Neutrophil (primary cell): ENCODE measurements at regions not wholly inside any gene's neighbourhood (a gene's known extent, or its start where the extent isn't known, plus 50 kb on each side); places are given as distances from the start of the nearest gene placed in this dataset.

Source experiments
- H3K27ac ChIP-seq: fragments of 200-600 bp; sonication (generic); 2 replicates; pipeline ENCODE4 v1.5.1; 2016; ENCODE audit warnings: mild to moderate bottlenecking, moderate library complexity
- H3K27me3 ChIP-seq: fragments of 200-600 bp; sonication (generic); 2 replicates; pipeline ENCODE4 v1.6.0; 2016; ENCODE audit warnings: mild to moderate bottlenecking
- H3K36me3 ChIP-seq: fragments of 200-600 bp; sonication (generic); 2 replicates; pipeline ENCODE4 v1.5.1; 2017
- H3K4me1 ChIP-seq, 2 experiments: fragments of 200-600 bp in 1 of 2; sonication (generic) in 1 of 2; 1 replicate in 1 of 2; 2 replicates in 1 of 2; pipeline versions ENCODE4 v1.5.1 to v1.6.1; 2013 to 2016; ENCODE audit warnings: low read depth in 1 of 2, low read length in 1 of 2, mild to moderate bottlenecking in 1 of 2, moderate library complexity in 1 of 2; ENCODE audit not compliant: control insufficient read depth in 1 of 2, insufficient read depth in 1 of 2
- H3K4me3 ChIP-seq, 2 experiments: fragments of 200-600 bp in 1 of 2; sonication (generic) in 1 of 2; 1 replicate in 1 of 2; 2 replicates in 1 of 2; pipeline ENCODE4 v1.5.1; 2013 to 2016; ENCODE audit warnings: low read depth in 1 of 2, low read length in 1 of 2, mild to moderate bottlenecking in 1 of 2, moderate library complexity in 1 of 2
- H3K9me3 ChIP-seq: fragments of 200-600 bp; sonication (generic); 2 replicates; pipeline ENCODE4 v1.5.1; 2016
- TF ChIP-seq, protein P1 (sequence below): fragments of 200-600 bp; sonication (generic); IDR thresholded peaks from 2 replicates; pipeline ENCODE4 v1.5.1; 2016; ENCODE audit warnings: antibody characterized with exemption

- no peaks in the 10 kb centered on the region for H3K9me3 ChIP-seq
- peak overlapping the region; percentile 91 for H3K27ac ChIP-seq
- peaks cover 32% of the 10 kb centered on the region in 2 experiments for H3K4me1 ChIP-seq
- no peaks in the 10 kb centered on the region for H3K36me3 ChIP-seq
- TF ChIP-seq, protein P1, sequence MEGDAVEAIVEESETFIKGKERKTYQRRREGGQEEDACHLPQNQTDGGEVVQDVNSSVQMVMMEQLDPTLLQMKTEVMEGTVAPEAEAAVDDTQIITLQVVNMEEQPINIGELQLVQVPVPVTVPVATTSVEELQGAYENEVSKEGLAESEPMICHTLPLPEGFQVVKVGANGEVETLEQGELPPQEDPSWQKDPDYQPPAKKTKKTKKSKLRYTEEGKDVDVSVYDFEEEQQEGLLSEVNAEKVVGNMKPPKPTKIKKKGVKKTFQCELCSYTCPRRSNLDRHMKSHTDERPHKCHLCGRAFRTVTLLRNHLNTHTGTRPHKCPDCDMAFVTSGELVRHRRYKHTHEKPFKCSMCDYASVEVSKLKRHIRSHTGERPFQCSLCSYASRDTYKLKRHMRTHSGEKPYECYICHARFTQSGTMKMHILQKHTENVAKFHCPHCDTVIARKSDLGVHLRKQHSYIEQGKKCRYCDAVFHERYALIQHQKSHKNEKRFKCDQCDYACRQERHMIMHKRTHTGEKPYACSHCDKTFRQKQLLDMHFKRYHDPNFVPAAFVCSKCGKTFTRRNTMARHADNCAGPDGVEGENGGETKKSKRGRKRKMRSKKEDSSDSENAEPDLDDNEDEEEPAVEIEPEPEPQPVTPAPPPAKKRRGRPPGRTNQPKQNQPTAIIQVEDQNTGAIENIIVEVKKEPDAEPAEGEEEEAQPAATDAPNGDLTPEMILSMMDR = no peak
- no peaks in the 10 kb centered on the region for H3K27me3 ChIP-seq
- peak overlapping the region; percentile 22 to 28 for H3K4me3 ChIP-seq
Measured at GRCh38 chr4:184293552-184293951, 75.9 kb upstream of the ENPP6 start.

DNA sequence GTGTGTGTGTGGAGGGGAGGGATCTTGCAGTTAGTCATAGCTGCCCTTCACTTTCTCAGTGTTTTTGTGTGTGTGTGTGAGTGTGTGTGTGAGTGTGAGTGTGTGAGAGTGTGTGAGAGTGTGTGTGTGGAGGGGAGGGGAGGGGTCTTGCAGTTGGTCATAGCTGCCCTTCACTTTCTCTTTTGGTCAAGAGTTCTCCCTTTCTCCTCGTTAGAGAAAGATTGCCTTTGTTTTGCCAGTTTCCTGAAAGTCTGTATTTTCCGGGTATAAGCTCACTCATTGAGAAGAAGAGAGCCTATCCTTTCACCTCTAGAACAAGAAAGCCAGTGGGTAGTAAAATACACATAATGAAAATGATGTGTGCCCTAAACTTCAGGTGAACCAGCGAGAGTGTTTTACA is 75.2 kb upstream of the ENPP6 start:
- H3K9me3 ChIP-seq = no peaks in the 10 kb centered on the region
- TF ChIP-seq, protein P1 = no peak
- H3K4me1 ChIP-seq = peaks cover 30 to 32% of the 10 kb centered on the region in 2 experiments
- no peaks in the 10 kb centered on the region for H3K27me3 ChIP-seq
- peak overlapping the region; percentile 91 for H3K27ac ChIP-seq
- H3K4me3 ChIP-seq = peak overlapping the region in 1 of 2 experiments; percentile 28
- no peaks in the 10 kb centered on the region for H3K36me3 ChIP-seq

DNA sequence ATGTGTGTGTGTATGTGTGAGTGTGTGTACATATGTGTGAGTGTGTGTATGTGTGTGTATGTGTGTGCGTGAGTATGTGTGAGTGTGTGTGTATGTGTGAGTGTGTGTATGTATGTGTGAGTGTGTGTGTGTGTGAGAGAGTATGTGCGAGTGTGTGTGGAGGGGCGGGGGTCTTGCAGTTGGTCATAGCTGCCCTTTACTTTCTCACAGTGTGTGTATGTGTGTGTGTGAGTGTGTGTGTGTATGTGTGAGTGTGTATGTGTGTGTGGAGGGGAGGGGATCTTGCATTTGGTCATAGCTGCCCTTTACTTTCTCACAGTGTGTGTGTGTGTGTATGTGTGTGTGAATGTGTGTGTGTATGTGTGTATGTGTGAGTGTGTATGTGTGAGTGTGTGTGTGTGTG is 74.8 kb upstream of the ENPP6 start:
- H3K9me3 ChIP-seq = no peaks in the 10 kb centered on the region
- no peaks in the 10 kb centered on the region for H3K36me3 ChIP-seq
- H3K27ac ChIP-seq = peak overlapping the region; percentile 91
- H3K4me1 ChIP-seq = peaks cover 32 to 34% of the 10 kb centered on the region in 2 experiments
- H3K27me3 ChIP-seq = no peaks in the 10 kb centered on the region
- no peak overlapping the region for H3K4me3 ChIP-seq
- TF ChIP-seq, protein P1 = no peak

GRCh38 chr4:184289179-184289535 is 71.5 kb upstream of the ENPP6 start:
- H3K36me3 ChIP-seq = no peaks in the 10 kb centered on the region
- no peak overlapping the region for H3K27ac ChIP-seq
- H3K4me3 ChIP-seq = no peak overlapping the region
- H3K9me3 ChIP-seq = no peaks in the 10 kb centered on the region
- TF ChIP-seq, protein P1 = no peak
- H3K4me1 ChIP-seq = peaks cover 26 to 29% of the 10 kb centered on the region in 2 experiments
- H3K27me3 ChIP-seq = no peaks in the 10 kb centered on the region

- peak overlapping the region; percentile 27 for H3K27ac ChIP-seq
- H3K4me1 ChIP-seq = peaks cover 20 to 24% of the 10 kb centered on the region in 2 experiments
- TF ChIP-seq, protein P1 = no peak
- H3K9me3 ChIP-seq = no peaks in the 10 kb centered on the region
- no peaks in the 10 kb centered on the region for H3K36me3 ChIP-seq
- H3K4me3 ChIP-seq = no peak overlapping the region
- H3K27me3 ChIP-seq = no peaks in the 10 kb centered on the region
Measured at GRCh38 chr4:184288451-184289178, 70.9 kb upstream of the ENPP6 start.
